Spleen (tissue), 7 donors: ENCODE measurements at regions not wholly inside any gene's neighbourhood (a gene's known extent, or its start where the extent isn't known, plus 50 kb on each side); places are given as distances from the start of the nearest gene placed in this dataset.

Experiments
- POLR2A ChIP-seq, 3 donors: fragments of 450-650 bp; IDR thresholded peaks; one replicate each; pipeline ENCODE4 v1.5.1; 2017; ENCODE audit warnings: antibody characterized with exemption in 3 of 3, mild to moderate bottlenecking in 1 of 3
- POLR2AphosphoS5 ChIP-seq, 3 donors: sonication (generic); formaldehyde crosslinking; IDR thresholded peaks; one replicate each; pipeline ENCODE4 v1.5.1; 2017; ENCODE audit warnings: antibody characterized with exemption in 3 of 3
- TF ChIP-seq, protein P1 (sequence below), 11 experiments: fragments of 200-600 bp in 7 of 11; fragments of 450-650 bp in 4 of 11; sonication (generic) in 4 of 11; IDR thresholded peaks in 8 of 11; conservative IDR thresholded peaks in 3 of 11; 1 replicate in 7 of 11; 2 replicates in 4 of 11; pipeline versions ENCODE4 v1.4.0 to v1.8.0; 2016 to 2021; ENCODE audit warnings: antibody characterized with exemption in 11 of 11, inconsistent platforms in 4 of 11, mild to moderate bottlenecking in 1 of 11
- donor health status: DM: no; HTN: no; CAD: no; lungs with moderate emphysema.
- donor health status: DM: no; HTN: no; CAD: no.
- donor health status: DM: no; HTN: no; CAD: no.

DNA sequence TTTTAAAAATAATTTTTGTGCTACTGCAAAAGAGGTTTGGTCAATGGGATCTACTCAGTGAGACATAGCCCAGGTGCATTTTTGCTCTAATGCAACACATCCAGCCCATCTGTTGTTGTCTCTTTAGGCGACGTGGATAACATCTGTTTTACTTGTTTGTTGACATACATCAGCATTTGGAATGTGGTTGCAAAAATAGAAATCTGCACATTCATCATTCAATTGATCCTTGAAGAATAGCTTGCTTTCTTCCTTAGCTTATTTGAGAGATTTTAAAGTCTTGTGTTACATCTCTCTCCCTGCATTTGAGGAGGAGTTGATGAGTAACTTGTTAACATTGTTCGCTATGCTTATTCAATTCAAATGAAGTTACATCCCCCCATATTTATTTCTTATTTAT, 1202.3 kb downstream of the NSUN3 start:
- TF ChIP-seq, protein P1, sequence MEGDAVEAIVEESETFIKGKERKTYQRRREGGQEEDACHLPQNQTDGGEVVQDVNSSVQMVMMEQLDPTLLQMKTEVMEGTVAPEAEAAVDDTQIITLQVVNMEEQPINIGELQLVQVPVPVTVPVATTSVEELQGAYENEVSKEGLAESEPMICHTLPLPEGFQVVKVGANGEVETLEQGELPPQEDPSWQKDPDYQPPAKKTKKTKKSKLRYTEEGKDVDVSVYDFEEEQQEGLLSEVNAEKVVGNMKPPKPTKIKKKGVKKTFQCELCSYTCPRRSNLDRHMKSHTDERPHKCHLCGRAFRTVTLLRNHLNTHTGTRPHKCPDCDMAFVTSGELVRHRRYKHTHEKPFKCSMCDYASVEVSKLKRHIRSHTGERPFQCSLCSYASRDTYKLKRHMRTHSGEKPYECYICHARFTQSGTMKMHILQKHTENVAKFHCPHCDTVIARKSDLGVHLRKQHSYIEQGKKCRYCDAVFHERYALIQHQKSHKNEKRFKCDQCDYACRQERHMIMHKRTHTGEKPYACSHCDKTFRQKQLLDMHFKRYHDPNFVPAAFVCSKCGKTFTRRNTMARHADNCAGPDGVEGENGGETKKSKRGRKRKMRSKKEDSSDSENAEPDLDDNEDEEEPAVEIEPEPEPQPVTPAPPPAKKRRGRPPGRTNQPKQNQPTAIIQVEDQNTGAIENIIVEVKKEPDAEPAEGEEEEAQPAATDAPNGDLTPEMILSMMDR (IDR thresholded peaks at IDR 0.05 in 8 of 11, conservative IDR thresholded peaks at IDR 0.05 in 3 of 11) = no peak
- no peak for TF ChIP-seq POLR2A (IDR thresholded peaks at IDR 0.05)
- no peak for TF ChIP-seq POLR2AphosphoS5 (IDR thresholded peaks at IDR 0.05)
